Stromal cell of bone marrow (primary cell): ENCODE measurements at regions not wholly inside any gene's neighbourhood (a gene's known extent, or its start where the extent isn't known, plus 50 kb on each side); places are given as distances from the start of the nearest gene placed in this dataset.

Experiments
- DNase-seq: peaks from one replicate; pipeline ENCODE4 v3.0.0-alpha.2; 2012; ENCODE audit warnings: low read depth

DNA sequence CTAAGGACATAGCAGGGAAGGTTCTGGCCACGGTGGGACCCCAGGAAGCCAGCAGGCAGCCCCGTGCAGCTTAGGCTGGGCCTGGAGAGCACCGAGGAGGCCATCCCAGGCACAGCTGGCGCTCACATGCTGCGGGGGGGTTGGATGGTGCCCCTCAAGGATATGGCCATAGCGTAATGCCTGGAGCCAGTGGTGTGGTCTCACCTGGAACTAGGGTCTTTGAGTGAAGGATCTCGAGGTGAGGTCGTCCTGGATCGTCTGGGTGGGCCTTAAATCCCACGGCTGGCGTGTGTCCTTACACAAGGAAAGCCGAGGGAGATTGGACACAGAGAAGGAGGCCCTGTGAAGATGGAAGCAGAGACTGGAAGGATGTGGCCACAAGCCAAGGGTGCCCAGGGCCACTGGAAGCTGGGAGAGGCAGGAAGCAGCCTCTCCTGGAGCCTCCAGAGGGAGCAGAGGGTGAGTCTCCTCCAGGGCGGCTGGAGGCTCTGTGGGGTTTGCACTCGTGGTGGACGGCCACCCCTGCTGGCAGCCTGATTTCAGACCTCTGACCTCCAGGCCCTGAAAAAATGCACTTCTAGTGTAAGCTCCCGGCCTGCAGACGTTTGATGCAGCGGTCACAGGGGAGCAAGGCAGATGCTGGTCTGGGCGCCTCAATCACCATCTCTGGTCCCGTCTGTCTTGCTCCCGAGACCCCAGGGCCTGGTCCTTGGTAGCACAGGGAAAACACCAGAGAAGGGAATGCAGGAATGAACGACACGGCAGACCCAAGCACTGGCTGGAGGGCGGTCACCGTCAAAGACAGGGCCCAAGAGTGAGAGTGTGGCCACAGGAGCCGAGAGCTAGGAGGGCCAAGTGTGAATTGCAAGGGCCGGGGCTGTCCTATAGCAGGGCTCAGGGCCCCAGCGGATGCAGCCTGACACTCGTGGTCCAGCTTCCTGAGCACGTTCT lies 218.6 kb downstream of the KIF26A start:
- no peak for DNase-seq

- no peak for DNase-seq
These were observed 219.5 kb downstream of the KIF26A start for GRCh38 chr14:104357689-104358527.

DNA sequence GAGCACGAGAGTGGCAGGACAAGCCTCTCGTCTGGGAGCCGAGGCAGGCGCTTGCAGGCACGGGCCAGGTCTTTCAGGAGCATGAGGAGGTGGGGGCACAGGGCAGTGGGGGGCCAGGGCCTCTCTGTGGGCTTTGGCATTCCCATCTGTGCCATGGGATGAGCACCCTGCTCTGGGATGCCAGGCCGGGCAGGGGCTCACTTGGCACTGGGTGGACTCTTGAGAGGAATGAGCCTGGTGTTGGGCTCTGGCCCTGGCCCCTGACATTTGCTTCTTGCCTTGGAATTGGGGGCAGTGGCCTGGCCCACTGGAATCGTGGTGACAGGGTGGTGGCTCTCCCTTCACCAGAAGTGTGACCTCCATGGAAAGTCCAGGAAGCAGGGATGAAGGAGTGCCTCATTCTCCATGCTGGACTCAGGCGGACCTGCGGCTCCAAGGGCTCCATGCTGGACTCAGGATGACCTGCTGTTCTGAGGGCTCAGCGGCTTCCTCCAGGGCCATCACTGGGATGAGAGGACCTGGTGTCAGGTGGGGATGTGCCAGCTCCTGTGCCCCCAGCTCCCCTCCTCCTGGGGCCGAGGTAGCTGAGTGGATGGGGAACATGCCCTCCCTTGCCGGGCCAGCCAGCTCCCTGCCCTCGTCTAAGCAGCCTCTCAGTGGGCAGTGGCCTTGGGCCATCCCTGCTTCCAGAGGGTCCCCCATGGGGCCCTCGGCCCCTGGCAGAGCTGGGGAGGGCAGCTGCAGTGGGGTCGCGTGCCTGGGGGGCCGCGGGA lies 220.3 kb downstream of the KIF26A start:
- DNase-seq: no peak

DNA sequence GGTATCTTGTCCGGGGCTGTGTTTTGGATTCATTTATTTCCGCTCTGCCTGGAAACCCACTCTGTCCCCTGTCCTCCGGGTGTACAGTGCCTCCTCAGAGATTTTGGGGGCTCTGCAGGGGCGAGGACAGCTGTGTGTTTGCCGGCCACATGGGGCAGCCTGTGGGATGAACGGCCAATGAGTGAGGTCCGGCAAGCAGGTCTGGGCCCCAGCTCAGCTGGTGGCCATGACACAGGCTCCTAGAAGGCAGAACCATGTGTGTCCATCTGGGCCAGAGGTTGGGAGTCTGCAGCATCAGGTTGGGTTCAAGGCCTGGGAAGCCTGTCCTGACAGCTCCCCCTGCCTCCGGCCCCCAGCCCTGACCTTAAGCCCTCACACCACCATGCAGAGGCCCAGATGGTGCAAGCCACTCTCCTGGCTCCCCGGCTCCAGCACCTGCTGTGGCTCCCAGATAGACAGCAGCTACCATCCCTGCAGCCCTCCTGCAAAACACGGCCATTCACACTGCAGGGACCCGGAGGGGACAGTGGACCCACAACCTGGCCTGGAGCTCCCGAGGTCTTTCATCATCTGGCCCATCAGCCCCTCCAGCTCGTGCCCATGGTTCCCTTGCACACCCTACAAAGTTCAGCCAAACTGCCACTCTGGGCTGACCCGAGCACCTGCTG lies 220.1 kb upstream of the C14orf180 start:
- no peak for DNase-seq

DNA sequence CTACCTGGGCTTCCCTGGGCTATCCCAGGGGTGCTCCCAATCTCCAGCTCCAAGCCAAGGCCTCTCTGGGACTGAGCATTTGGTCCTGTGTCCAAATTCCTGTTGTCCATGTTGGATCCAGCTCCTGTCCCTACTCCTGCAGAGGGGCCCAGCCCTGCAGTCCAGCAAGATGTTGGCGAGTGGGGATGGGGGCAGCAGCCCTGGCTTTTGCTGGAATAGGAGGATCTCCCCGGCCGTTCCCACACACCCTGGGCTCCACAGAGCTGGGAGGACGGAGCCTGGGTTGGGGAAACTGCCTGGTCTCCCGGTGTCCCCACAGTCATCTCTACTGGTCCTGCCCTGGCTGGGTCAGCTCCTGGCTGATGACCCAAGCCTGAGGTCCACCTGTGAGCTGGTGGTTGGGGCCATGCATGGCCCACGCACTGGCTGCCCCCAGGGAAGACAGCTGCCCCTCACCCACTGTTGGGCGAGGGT lies 219.6 kb upstream of the C14orf180 start:
- DNase-seq: no peak

- no peak for DNase-seq
These were observed 219.1 kb upstream of the C14orf180 start for GRCh38 chr14:104360501-104360900.

GRCh38 chr14:104361101-104361591 lies 218.4 kb upstream of the C14orf180 start:
- no peak for DNase-seq

GRCh38 chr14:104361921-104362681 lies 217.5 kb upstream of the C14orf180 start:
- no peak for DNase-seq

DNA sequence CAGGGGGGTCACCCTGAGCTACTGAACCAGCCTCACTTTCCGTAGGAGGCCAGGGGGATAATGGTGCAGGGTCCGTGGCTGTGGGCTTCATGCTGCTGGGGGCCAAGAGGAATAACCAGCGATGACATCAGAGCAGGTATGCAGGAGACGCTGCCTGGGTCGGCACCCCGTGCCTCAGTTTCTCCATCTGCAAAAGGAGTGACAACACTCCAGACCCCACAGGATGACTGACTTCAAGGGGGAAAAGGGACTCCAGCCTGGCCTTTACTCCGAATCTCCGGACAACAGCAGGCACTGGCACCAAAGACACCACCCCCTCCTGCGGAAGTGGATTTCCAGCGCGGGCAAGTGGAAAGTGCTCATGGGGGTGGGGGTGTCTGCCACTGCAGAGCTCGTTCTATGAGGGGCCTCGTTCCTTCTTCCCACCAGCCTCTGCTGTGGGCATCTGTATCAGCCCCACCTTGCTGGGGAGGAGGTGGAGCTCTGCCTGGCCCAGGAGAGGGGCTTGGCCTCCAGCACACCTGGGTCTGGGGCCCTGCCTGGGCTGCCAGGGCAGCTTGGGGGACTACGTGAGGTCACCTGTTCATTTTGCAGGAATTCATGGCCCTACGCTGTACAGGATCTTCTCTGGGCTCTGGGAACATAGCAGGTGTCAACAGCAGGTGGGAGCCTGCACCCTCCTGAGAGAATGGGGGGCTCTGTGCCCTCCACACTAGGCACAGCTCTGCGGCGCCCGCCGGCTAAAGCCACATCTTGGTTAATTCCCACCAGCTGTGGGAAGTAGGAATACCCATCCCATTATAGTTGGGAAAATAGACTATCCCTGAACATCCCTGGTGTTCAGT lies 216.6 kb upstream of the C14orf180 start:
- DNase-seq: no peak

DNA sequence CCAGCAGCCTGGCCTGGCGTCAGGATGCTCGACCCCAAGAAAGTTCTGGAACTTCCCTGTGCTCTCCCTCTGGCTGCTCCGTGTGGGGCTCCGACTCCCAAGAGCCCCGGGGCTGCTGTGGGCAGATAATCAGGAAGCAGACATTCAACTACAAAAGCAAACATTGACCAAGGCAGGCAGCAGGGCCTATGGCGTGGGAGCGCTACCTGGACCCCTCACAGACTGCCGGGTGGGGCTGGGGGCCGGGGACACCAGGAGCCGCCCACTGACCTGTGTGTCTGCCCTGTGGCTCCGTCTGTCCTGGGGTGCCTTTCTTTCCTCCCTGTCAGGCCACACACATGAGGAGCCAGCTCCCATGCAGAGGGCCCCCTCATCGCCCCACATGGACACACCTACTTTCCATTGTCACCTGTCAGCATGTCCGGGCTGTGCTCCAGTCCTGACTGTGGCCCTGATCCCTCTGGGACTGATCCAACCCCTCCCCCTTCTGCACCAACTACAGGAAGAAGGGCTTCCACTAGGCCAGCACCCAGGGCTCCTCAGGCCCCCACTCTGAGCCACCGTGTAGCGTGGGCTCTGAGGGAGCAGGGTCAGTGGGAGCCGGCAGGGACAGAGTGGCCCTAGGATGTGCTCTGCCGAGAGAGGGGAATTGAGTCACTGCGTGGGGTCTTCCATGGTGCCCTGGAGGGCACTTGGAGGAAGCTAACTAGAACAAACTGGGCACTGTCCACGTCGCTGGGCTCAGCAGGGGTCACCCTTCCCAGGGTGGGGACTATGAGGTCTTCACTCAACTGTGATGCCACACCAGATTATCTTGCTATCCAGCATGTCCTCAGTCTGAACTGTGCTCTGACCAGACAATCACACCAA lies 215.4 kb upstream of the C14orf180 start:
- no peak for DNase-seq

GRCh38 chr14:104364830-104365229 lies 214.7 kb upstream of the C14orf180 start:
- DNase-seq: no peak

DNA sequence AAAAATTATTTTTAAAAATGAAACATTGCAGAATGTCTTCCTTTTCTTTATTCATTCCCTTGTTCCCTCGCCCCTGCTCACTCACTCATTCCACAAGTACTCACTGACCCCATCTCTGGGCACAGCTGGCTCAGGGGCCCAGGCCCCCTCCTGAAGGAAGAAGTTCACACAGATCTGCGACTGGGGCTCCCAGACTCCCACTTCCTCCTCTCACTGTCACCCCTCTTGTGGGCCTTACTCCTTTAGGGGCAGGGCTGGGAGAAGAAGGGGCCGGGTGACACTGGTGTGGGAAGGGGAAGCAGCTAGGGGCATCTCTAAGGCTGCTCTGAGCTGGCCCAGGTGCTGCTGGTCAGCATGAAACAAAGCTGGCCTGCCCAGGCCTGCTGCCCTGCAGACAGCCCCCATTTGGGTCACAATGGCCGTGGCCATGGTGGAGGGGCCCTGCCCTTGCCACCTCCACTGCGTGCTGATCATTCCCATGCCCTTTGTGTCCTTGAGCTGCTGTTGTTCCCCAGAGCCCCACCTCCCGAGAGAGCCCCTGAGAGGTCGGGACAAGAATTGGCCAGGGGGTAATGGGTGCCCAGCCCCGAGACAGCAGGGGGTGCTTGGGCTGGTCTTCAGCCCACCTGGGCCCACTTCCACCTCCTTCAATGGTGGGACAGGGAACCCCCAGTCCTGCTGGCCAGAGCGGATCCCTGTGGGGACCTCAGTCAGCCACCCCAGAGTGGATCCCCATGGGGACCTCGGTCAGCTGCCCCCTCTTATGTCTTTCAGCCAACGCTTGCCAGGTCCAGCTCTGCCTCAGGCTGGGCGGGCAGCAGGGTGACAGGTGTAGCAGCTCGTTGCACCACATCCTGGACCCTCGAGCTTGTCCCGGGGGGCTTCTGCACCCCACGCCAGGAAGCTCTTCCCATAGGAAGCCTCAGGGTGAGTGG lies 212.4 kb upstream of the C14orf180 start:
- no peak for DNase-seq

GRCh38 chr14:104367866-104368750 lies 211.5 kb upstream of the C14orf180 start:
- no peak for DNase-seq

- no peak for DNase-seq
These were observed 210.8 kb upstream of the C14orf180 start for GRCh38 chr14:104368751-104369100.

DNA sequence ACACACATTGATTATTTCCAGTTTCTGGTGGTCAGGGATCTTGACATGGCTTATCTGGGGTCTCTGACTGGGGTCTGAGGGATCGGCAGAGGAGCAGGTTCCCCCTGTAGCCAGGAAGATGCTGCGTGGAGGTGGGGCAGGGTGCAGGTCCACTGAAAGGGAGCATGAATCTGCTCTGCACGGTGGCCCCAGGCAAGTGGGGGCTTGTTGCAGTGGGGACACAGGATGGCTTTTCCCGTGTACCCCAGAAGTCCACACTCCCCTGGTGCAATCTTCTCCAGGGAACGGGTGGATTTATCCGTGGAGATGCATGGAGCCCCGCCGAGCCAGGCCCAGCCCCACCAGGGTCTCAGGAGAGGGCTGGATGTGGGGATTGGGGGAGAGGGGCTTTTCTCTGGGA lies 210.4 kb upstream of the C14orf180 start:
- no peak for DNase-seq

DNA sequence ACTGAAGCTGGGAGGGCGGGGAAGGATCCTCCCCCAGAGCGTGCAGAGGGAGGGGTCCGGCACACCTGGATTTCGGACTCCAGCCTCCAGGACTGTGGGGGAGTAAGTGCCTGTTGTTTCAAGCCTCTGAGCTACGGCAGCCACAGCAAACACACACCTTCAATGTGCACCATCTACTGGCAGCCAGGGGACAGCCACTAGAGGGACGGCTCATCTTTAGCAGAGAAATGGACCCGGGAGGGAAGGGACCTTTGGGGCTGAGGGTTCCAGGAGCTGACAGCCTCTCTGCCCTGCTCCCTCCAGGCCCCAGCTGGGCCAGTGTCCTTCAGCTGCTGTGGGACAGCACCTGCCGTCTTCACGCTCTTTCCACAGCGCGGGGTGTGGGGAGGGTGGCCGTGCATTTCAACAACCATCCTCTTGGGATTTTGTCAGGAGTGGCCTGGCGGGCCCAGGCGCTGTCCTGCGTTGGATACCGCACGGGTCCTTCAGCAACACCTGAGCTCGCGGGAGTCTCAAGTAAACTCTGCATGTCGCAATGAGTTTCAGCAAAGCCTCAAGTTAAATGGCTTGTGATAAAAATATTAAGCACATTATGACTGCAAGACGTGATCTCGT lies 209.2 kb upstream of the C14orf180 start:
- DNase-seq: no peak
